ENCODE measurements at regions not wholly inside any gene's neighbourhood (a gene's known extent, or its start where the extent isn't known, plus 50 kb on each side); places are given as distances from the start of the nearest gene placed in this dataset.

DNA sequence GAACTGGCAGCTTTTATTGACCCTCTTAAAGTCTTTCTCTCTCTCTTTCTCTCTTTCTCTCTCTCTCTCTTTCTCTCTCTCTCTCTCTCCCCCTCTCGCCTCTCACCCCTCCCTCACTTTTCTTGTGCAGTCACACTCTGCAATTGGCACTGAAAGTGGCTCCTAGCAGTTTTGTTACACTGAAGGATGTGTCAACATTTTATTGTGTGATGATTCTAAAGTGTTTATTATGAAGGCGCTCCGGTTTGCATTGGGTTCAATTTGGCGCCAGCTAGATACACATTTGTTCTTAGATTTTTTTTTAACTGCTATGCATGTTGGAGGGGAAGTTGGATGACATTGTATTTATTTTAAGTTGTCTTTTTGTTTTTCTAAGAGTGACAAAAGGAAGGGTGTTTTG lies 64.0 kb upstream of the CHRM3 start:
- Histone ChIP-seq H4K20me1 (ENCODE audit: insufficient read depth) (peaks cover 3% of the 10 kb centered on the region; the same call in 1 of the 2 replicates), H3K4me2 (no peak overlapping the region), H3K36me3 (ENCODE audit: low read depth) (no peaks in the 10 kb centered on the region), H3K27ac (no peak overlapping the region), H3K9me2 (ENCODE audit: insufficient read depth) (no peaks in the 10 kb centered on the region), H2AFZ (no peak overlapping the region), H3K4me3 (no peak overlapping the region), H3K9me3 (ENCODE audit: insufficient read depth, low read depth) (no peaks in the 10 kb centered on the region), H3K4me1 (replicated peaks; ENCODE audit: insufficient read depth) (no peaks in the 10 kb centered on the region), H3K79me2 (ENCODE audit: low read depth) (no peaks in the 10 kb centered on the region), H3F3A (ENCODE audit: insufficient read depth, low read depth) (no peaks in the 10 kb centered on the region), H3K27me3 (ENCODE audit: insufficient read depth, low read depth) (no peaks in the 10 kb centered on the region)
- BruUV-seq (replicated peaks), result no TSS peak
- intact Hi-C loops (cut with micrococcal nuclease; ENCODE audit: unreplicated experiment), result no loop called here
- ChIA-PET POLR2A (ENCODE audit: unreplicated experiment) (no interaction called here), CTCF (no interaction called here)
- no peak for DNase-seq
- no peak for TF ChIP-seq EZH2 (IDR thresholded peaks at IDR 0.05; ENCODE audit: low read depth)

DNA sequence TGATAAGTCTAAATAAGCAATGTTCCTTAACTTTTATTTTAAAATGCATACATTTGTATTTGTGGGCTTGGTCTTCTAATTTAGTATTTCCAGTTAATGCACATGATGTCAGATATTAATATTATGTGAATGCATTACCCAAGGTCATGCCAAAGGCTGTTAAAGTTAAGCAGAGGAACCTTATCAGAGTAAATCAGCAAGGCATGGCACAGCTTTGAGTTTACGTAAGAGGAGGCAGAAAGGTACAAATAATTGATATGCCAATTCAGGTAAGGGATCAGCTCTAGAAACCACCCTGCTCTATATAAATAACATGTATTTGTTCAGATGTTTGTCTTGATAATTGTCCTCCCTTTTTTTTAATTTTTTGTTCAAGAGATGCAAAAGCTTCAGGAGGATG lies 64.5 kb upstream of the CHRM3 start:
- CTCF ChIA-PET, result no interaction called here
- Histone ChIP-seq H3K27me3 (ENCODE audit: insufficient read depth, low read depth) (0 out of 2 replicates have a peak, but pooled peaks cover under 1% of the 10 kb centered on the region), H3K9me3 (ENCODE audit: insufficient read depth, low read depth) (no peaks in the 10 kb centered on the region), H3K9me2 (ENCODE audit: insufficient read depth) (no peaks in the 10 kb centered on the region), H3K79me2 (ENCODE audit: low read depth) (no peaks in the 10 kb centered on the region), H4K20me1 (ENCODE audit: insufficient read depth) (peaks cover 3% of the 10 kb centered on the region; the same call in 1 of the 2 replicates), H3K27ac (no peak overlapping the region), H3K4me1 (replicated peaks; ENCODE audit: insufficient read depth) (no peaks in the 10 kb centered on the region), H3K4me3 (no peak overlapping the region), H3K4me2 (no peak overlapping the region), H3K36me3 (ENCODE audit: low read depth) (no peaks in the 10 kb centered on the region), H2AFZ (no peak overlapping the region), H3F3A (ENCODE audit: insufficient read depth, low read depth) (no peaks in the 10 kb centered on the region)
- BruUV-seq (replicated peaks), result no TSS peak
- DNase-seq, result no peak
- intact Hi-C loops (cut with micrococcal nuclease; ENCODE audit: unreplicated experiment), result no loop called here
- POLR2A ChIA-PET (ENCODE audit: unreplicated experiment), result no interaction called here
- TF ChIP-seq, protein P1, sequence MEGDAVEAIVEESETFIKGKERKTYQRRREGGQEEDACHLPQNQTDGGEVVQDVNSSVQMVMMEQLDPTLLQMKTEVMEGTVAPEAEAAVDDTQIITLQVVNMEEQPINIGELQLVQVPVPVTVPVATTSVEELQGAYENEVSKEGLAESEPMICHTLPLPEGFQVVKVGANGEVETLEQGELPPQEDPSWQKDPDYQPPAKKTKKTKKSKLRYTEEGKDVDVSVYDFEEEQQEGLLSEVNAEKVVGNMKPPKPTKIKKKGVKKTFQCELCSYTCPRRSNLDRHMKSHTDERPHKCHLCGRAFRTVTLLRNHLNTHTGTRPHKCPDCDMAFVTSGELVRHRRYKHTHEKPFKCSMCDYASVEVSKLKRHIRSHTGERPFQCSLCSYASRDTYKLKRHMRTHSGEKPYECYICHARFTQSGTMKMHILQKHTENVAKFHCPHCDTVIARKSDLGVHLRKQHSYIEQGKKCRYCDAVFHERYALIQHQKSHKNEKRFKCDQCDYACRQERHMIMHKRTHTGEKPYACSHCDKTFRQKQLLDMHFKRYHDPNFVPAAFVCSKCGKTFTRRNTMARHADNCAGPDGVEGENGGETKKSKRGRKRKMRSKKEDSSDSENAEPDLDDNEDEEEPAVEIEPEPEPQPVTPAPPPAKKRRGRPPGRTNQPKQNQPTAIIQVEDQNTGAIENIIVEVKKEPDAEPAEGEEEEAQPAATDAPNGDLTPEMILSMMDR (conservative IDR thresholded peaks at IDR 0.05), result no peak
- no peak for TF ChIP-seq EZH2 (IDR thresholded peaks at IDR 0.05; ENCODE audit: low read depth)

DNA sequence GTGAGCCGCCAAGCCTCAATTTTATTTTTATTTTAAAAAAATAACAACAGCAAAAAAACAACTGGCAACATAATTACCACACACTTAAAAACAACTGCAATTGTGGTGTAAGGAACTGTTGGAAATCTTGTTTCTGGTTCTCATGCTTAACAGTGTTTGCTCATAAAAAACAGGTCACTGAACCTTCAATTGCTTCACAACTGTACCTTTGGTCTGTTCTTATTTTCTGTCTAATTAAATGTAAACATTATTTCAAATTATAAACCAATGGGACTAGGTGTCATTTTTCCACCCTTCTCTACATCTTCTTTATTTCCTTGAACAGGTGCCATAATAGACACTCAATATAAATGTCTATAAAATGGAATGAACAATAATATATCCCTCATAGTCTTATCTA lies 68.4 kb upstream of the CHRM3 start:
- TF ChIP-seq EZH2 (IDR thresholded peaks at IDR 0.05; ENCODE audit: low read depth), result no peak
- intact Hi-C loops (cut with micrococcal nuclease; ENCODE audit: unreplicated experiment), result no loop called here
- no TSS peak for BruUV-seq (replicated peaks)

DNA sequence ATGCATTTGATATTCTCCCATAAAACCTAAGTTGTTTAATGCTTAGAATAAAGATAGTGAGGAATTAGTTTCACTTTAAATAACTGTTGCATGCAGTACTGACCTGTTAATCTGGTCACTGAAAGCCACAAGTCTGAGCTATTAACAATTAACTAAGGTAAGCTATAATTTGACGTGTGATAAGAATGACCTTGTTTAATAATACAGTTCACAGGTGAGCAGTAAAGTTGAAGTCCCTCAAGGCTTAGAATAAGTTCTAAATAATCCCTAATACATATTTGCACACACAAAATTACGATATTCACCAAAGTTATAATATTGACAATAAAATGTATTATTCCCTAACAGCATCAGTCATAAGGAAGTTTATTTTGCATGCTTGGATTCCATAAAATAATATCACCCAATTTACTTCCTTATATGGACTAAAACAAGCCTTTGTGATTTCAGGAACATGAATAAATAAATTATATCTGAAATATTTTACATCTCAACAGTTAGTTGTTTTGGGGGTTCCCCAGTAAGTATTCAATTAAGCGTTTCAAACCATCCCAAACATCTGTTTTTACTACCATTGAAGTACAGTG lies 70.6 kb upstream of the CHRM3 start:
- CTCF ChIA-PET, result no interaction called here
- intact Hi-C loops (cut with micrococcal nuclease; ENCODE audit: unreplicated experiment), result no loop called here
- no peak for DNase-seq
- Histone ChIP-seq H2AFZ (no peak overlapping the region), H3K4me3 (no peak overlapping the region), H3K4me2 (peak overlapping the region; percentile 5; the same call in 1 of the 2 replicates), H3K9me2 (ENCODE audit: insufficient read depth) (no peaks in the 10 kb centered on the region), H3K36me3 (ENCODE audit: low read depth) (no peaks in the 10 kb centered on the region), H3K27me3 (ENCODE audit: insufficient read depth, low read depth) (peaks cover 8% of the 10 kb centered on the region; the same call in 1 of the 2 replicates), H3K79me2 (ENCODE audit: low read depth) (no peaks in the 10 kb centered on the region), H3K9me3 (ENCODE audit: insufficient read depth, low read depth) (no peaks in the 10 kb centered on the region), H4K20me1 (ENCODE audit: insufficient read depth) (peaks cover 3% of the 10 kb centered on the region; the same call in 1 of the 2 replicates), H3F3A (ENCODE audit: insufficient read depth, low read depth) (no peaks in the 10 kb centered on the region), H3K27ac (no peak overlapping the region), H3K4me1 (replicated peaks; ENCODE audit: insufficient read depth) (no peaks in the 10 kb centered on the region)
- TF ChIP-seq, protein P1 (conservative IDR thresholded peaks at IDR 0.05), result no peak
- TF ChIP-seq EZH2 (IDR thresholded peaks at IDR 0.05; ENCODE audit: low read depth), result no peak
- POLR2A ChIA-PET (ENCODE audit: unreplicated experiment), result no interaction called here
- no TSS peak for BruUV-seq (replicated peaks)

More for the DNA sequence above, 68.4 kb upstream of the CHRM3 start:
- no peaks in the 10 kb centered on the region for H3K9me3 ChIP-seq (ENCODE audit: insufficient read depth, low read depth)
- H3K79me2 ChIP-seq (ENCODE audit: low read depth), result no peaks in the 10 kb centered on the region
- H3F3A ChIP-seq (ENCODE audit: insufficient read depth, low read depth), result no peaks in the 10 kb centered on the region
- ChIA-PET CTCF (no interaction called here), POLR2A (ENCODE audit: unreplicated experiment) (no interaction called here)
- H3K27me3 ChIP-seq (ENCODE audit: insufficient read depth, low read depth), result peaks cover 8% of the 10 kb centered on the region; the same call in 1 of the 2 replicates
- H3K27ac ChIP-seq, result no peak overlapping the region
- peaks cover 3% of the 10 kb centered on the region; the same call in 1 of the 2 replicates for H4K20me1 ChIP-seq (ENCODE audit: insufficient read depth)
- no peaks in the 10 kb centered on the region for H3K36me3 ChIP-seq (ENCODE audit: low read depth)
- no peak overlapping the region for H3K4me2 ChIP-seq
- no peak overlapping the region for H3K4me3 ChIP-seq
- DNase-seq, result no peak
- no peaks in the 10 kb centered on the region for H3K9me2 ChIP-seq (ENCODE audit: insufficient read depth)
- no peaks in the 10 kb centered on the region for H3K4me1 ChIP-seq (replicated peaks; ENCODE audit: insufficient read depth)
- no peak overlapping the region for H2AFZ ChIP-seq
